HG03439 (cell line): ENCODE measurements at regions not wholly inside any gene's neighbourhood (a gene's known extent, or its start where the extent isn't known, plus 50 kb on each side); places are given as distances from the start of the nearest gene placed in this dataset.
A peak's percentile ranks its signal among the peaks of the same experiment; 100 is the strongest.

Experiments used
- ATAC-seq: cut with Tn5 transposase; IDR thresholded peaks from one replicate; pipeline ENCODE4 v1.9.1; 2021; ENCODE audit warnings: mild to moderate bottlenecking, moderate library complexity; ENCODE audit not compliant: unreplicated experiment

DNA sequence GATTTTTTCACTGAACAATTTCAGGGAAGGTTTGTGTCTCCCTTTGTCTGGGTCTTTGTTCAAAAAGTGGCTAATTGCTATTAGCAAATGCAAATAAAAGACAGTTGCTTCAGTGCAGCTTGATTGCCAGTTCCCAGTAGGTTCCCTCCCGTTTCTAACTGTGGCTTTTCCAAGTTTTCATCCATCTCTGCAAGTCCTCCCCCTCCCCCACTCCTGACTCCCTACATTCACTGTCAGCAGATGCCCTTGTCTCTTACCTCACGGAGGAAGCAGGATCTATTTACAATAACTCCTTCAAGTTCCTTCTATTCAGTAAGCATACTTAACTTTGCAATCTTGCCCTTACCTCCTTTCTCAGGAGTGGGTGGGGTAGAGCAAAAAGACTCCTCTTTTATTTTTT lies 55.4 kb upstream of the SCEL start:
- no peak for ATAC-seq

DNA sequence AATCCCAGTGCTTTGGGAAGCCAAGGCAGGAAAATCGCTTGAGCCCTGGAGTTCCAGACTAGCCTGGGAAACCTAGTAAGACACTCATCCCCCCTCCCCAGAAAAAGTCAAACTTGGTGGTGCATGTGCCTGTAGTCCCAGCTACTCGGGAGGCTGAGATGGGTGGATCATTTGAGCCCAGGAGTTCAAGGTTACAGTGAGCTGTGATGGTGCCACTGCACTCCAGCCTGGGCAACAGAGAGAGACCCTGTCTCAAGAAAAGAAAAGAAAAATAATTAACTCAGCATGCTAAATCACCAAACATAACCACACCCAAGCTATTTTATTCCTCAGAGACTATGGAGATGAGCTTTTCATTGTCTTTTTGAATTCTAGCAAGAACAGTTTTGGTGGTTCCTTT lies 56.2 kb upstream of the SCEL start:
- ATAC-seq = no peak

DNA sequence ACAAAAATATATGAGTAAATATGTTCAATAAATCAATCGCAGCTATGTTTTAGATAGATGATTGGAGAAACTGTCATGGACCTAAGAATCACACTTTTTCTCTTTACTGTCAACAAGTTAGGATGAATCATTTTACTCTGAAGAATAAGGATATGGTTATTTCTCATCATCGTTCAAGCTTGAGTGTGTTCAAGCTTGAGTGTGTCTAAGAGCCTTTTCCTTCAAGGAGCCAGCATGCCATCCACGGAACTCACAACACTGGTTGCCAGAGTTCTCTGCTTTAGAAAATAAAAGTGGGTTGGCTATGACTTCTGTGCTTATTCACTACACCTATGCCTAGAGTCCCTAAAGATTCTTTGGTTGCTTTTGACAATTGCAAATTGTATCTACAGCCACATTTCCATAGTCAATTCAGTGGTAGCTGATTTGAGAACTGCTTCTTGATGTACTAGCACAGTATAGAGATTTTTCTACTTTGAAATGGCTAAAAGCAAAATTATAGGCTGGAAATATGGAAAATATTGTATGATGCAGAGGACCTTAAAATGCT lies 58.1 kb upstream of the SCEL start:
- ATAC-seq = no peak

DNA sequence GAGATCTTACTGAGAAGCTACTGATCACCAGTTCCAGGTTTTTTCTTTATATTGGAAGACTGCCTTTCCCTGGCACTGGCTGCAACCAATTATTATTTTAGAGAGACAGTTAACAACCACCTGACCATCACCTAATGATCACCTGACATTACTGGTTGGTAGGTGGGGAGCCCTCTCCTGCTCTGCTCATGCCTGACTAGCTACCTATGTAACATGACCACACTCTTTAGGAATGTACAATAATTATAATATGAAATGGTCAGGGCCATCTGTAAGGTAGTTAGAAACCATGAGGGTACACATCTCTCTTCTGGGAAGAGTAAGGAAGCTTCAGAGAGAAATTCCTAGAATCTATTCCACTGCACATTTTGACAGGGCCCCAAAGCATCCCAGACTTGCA lies 59.0 kb upstream of the SCEL start:
- no peak for ATAC-seq

DNA sequence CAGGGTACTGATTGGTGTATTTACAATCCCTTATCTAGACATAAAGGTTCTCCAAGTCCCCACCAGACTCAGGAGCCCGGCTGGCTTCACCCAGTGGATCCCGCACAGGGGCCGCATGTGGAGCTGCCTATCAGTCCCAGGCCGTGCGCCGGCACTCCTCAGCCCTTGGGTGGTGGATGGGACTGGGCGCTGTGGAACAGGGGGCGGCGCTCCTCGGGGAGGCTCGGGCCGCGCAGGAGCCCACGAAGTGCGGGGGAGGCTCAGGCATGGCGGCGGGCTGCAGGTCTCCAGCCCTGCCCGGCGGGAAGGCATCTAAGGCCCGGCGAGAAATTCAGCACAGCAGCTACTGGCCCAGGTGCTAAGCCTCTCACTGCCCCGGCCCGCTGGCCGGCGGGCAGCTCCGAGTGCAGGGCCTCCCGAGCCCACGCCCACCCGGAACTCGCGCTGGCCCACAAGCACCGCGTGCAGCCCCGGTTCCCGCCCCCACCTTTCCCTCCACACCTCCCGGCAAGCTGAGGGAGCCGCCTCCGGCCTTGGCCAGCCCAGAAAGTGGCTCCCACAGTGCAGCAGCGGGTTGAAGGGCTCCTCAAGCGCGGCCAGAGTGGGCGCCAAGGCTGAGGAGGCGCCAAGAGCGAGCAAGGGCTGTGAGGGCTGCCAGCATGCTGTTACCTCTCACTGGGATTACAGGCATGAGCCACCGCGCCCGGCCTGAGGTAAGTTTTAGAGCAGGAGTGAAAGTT lies 60.0 kb upstream of the SCEL start:
- no peak for ATAC-seq

DNA sequence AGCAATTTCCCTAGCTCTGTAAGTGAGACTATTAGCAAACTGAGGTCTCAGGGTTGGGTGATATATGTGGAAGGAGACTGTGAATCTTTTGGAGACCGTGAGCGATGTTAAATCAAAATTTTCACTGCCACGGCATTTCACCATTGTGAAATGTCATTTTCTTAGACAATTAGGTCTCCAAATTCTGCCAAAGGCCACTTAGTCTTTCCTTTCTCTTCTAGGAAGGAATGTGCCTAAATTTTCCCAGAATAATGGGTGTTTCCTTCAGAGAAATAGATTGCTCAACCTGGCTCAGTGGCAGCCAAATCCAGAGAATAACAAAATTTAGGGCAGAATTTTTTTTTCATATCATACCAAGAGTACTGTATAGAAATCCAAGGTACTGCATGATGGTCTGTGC lies 64.5 kb upstream of the SCEL start:
- ATAC-seq = no peak

DNA sequence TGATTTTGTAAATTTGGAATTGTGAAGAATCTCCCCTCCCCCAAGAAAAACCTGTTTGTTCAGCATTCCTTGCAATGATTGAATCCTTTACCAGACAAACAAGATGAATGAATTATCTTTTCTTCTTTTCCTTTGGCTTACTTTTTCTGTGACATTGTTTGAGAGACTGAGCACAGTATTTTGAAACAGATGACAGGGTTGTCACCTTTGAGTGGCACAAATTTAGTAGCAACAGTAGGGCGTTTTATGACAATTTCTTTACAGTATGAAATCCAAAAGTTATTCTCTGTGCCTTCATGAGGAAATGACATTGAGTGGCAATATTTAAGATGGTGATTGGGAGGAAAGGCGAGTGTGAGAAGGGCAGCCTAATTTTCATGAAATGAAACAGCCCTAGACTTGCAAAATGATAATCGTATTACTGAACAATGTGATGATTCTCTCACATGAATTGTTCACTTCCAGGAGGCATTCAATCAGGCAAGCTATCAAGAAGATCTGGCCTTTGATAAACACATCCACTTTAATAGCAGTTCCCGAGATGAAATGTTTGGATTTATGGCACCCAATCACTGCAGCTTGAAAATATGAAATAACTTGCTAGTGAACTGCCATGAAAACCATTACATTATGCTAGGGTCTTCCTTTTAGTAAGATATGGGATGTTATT lies 68.6 kb upstream of the SCEL start:
- no peak for ATAC-seq

DNA sequence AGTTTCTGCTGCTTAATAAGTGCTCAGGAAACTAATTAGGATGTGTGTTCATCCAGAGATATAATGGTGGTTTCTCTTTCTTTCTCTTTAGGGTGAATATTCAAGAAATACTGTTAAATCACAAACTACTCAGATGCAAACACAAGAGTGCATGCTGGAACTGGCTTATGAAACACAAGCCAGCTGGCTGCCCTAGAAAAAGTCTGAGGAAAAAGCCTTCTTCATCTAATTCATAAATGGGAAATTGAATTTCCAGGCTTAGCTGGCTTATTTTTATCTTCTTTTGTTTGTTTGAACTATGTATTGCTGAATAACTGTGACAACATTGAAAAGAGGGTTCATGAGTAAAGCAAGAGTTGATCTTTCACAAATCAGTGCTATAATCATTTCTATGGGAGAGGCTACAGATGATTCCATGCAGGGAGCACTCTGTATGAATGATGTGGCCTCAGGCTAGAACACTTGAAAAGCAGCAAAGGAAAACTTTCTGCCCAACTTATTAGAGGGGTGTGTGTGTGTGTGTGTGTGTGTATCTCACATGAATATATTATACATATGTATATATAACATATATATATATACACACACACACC lies 69.8 kb upstream of the SCEL start:
- no peak for ATAC-seq

DNA sequence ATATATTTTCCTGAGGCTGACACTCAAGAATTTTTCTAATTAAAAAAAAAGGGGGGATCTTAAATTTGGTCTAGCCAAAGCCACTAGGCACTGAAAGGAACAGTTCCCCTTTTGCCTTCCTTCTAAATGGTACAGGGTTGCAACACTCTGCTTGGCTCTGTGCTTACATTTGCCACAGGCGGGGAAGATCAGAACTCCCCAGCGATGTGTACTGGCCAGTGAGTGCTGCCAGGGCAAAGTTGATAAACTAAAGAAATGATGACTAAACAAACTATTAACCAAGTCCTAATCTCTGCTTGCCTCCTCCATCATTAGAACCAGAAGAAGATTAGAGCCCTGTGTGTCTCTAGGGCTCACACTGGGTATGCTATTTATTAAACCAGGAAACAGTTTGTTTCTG lies 75.3 kb upstream of the SCEL start:
- peak; percentile 64 for ATAC-seq

DNA sequence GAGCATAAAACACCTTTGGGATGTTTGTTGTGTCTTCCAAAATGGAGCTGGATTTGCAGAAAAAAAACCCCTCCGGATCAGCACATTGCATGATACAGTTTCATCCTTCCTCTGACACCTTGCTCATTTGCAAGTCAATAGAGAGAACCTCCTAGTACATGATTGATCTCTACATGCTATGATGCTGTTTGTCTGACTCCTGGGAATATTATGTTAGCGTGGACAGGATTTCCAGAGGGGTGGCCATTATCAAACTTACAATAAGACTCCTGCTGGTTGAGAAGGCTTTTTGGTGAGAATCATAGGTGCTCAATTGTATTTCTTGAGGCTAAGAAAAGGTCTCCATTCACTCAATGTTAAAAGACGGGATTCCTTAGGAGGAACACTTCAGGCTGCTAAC lies 75.9 kb upstream of the SCEL start:
- ATAC-seq = no peak

DNA sequence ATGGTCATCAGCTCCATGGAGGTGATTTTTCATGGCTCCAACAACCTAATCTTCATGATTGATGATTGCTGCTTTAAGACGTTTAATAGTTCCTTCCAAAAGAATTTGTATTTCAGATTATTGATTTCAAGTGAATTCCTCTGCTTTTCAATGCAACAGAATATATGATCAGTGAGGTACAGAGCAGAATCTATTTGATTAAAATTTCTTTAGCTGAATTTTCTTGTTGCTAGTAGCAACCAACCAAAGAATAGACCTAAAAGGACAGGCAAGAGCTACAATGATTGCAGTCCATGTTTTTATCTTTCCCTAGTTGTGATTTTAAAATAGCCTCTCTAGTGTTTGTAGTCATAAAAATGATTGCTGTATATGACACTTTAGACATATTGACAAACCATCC lies 76.8 kb upstream of the SCEL start:
- no peak for ATAC-seq

DNA sequence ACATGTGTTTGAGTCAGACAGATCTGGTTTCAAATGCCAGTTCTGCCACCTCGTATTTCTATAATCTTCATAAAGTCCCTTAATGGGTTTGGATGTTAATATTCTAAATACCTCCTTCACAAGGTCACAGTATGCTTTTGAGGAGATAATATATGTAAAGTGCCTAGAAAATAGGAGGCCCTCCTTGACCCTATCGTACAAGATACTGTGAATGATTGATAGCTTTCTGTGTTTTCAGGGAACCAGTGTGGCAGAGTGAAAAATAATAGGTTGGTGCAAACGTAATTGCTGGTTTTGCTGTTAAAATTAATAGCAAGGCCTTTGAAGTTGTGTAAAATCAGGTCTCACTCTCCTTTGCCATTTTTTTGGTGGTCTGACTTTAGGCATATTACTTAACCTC lies 77.5 kb upstream of the SCEL start:
- no peak for ATAC-seq

DNA sequence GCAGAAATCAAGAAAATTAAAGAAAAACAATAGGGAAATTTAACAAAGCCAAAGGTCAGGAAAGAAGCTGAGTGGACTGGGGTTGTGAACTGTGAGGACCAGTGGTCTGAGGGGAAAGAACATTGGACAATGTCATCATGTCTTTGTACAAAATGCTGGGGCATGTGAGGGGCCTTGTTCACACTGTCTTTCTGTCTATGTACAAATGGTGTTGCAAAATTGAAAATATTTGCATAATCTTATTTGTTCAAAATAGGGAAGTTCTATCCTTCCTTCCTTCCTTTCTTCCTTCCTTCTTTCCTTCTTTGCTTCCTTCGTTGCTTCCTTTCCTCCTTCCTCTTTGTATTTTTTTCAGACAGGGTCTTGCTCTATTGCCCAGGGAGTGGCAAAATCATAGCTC lies 79.2 kb upstream of the SCEL start:
- ATAC-seq = no peak

DNA sequence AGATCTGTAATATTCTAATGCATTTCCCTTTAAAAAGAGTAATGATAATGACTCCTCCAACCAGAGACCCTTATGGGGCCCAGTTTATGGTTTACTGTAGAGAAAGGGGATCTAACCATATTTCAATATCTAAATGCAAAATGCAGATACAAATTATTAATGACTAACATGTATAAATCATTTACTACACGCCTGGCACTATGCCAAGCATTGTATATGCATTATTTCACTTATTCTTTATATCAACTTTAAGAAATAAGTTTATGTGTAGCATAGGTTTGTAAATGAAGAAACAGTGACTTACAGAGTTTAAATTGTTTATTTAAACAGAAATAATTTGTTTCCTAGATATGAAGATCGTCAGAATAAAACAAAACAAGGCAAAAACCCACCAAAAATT lies 86.2 kb upstream of the SCEL start:
- ATAC-seq = no peak

DNA sequence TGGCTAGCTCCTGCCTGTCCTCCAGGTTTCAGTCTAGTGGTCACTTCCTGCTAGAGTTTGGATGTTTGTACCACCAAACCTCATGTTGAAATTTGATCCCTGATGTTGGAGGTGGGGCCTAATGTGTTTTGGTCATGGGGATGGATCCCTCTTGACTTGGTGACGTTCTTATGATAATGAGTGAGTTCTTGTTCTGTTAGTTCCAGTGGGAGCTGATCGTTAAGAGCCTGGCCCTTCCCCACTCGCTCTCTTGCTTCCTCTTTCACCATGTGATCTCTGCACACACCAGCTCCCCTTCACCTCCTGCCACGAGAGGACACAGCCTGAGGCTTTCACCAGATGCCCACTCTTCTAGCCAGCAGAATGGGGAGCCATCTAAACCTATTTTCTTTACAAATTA lies 86.8 kb upstream of the SCEL start:
- ATAC-seq = no peak

DNA sequence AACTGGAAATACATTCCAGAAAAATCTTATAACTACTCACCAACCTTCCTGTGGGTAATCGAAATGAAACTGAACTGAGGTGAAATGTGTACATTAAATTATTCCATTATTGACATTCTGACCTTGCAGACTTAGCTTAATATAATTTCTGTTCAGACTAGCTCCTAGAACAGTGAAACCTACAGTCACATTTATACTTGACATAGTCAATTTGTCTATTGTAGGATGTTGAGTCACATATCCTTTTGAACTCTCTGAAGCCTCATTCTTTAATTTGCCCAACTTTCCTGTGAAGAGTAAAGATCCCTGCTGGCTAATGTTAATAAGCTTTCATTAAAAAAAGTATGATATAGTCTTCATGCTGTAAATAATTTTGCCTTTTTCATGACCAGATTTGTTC lies 92.0 kb upstream of the SCEL start:
- ATAC-seq = no peak

DNA sequence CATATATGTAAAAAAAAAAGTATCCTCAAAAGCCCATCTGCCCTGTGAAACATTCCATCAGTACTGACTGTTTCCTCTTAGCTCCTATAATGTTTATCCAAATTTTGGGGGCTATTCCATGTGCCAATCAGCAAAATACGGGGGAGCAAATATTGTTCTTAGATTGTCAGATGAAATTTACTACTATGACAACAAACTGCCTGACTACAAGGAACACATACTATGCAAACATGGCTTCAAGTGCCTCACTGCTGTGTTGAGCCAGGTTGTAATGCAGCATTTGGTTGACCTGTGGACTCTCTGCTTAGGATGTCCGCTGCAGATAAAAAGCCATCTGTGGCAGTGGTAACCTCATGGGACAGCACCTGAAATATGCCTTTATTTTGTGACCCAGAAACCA lies 98.2 kb upstream of the SCEL start:
- no peak for ATAC-seq

DNA sequence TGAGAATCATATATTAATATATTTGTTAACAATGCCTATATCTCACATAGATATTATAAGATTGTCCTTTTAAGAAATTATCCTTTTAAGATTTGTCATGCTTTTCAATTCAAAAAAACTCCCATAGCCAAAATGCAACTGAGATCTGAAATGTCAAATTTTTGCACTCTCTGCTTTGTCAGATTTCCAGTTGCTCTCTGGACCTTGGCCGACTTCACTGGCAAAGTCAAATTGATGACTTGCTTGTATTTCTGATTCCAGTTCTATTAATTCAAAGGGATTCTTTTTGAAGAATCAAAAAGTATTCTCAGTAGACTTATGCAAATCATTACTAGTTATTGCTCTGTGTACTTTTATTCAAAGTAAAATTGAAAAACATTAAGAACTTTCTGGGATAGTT lies 101.2 kb upstream of the SCEL start:
- no peak for ATAC-seq

DNA sequence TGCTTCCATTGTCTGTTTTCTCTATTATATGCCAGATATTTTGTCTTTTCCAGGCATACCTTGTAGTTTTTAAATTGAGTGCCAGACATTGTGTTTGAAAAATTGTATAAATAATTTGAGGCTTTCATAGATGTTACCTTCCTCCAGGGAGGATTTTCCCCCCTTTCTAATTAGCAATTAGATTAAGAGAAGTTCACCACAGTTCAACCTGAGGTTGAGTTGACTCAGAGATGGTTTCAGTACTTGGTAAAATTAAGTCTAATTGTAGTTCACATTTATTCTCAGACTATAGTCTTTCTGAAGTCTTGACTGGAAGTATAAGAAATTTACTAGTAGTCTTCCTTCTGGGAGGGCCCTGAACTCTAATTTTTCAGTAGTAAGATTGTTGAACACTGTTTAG lies 104.1 kb upstream of the SCEL start:
- ATAC-seq = no peak

DNA sequence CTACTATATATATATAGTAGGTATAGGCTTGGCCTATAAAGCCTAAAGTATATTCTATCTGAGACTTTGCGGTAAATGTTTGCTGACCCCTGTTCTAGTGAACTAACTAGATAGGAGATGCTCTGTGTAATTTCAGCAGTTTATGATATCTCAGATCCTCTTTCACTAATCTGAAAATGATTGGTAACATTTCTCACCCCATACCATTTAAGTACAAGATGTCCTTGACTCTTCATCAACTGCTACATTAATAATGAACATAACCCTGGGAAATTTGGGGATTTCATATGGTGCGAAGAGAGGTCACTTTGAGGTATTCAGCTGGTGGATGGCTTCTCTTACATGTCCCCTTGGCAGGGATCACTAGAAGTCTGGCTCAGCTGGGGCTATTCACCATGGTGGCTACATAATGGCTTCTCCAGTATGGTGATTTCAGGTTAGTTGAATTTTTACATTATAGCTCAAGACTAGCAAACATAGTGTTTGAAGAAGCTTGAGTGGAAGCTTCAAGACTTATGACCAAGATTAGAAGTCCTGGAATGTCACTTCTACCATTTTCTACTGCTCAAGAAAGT lies 103.6 kb upstream of the MYCBP2 start:
- peak; percentile 42 for ATAC-seq

DNA sequence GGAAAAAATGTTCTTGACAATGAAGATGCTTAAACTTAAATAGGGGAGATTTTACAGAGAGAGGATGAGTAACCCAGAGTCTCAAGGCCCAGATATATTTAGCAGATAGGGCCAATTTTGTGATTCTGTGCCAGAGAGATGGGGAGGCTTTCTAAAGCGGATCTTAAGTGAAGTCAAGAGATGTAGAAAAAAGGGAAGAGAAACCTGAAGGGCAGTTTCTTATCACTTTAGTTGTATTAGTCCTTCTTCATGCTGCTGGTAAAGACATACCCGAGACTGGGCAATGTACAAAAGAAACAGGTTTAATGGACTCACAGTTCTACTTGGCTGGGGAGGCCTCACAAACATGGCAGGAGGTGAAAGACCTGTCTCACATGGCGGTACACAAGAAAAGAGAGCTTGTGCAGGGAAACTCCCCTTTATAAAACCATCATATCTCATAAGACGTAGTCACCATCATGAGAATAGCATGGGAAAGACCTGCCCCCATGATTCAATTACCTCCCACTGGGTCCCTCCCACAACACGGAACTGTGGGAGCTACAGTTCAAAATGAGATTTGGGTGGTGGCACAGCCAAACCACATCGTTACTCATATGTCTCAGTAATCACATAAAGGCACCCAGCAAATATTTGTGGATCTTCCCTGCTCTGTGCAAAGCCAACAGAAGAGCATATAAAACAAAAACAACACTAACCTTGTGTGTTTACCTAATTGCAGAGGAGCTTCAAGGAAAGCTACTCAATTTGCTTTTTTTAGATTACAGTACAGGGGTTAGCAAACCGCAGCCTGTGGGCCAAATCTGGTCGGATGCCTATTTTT lies 102.6 kb upstream of the MYCBP2 start:
- ATAC-seq = peak; percentile 70
